ENCODE measurements at regions not wholly inside any gene's neighbourhood (a gene's known extent, or its start where the extent isn't known, plus 50 kb on each side); places are given as distances from the start of the nearest gene placed in this dataset.
A peak's percentile ranks its signal among the peaks of the same experiment; 100 is the strongest.

DNA sequence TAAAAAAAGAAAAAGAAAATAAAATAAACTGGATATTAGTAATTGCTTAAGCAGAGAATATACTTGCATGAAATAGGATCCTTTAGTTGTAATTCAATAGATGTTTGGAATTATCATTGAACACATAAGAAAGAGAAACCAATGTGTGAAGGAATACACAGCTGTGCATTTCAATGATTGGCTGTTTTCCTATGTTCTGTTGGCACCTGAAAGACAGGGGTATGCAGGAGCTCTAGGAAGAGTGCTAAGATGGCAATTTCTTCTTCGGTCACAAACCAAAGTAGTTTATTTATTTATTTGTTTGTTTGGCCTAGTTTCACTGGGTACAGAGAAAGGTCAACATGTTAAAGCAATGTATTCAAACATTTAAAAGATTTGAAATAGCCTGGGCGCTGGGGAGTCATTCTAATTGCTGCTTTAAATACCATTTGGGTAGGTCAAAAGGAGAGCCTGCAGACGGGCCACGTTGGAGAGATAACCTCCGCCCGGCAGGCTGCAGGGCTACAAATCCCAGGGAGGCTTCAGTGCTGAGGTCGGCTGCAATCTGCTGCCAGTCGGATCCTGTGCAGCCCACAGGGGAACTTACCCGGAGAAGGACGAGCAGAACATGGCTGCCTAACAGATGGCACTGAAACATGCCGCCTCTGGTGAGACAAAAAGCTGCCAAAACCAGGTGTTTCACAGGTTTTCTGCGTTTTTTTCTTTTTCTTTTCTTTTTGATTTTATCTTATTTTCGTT is 154.2 kb upstream of the TYRP1 start:
- DNase-seq = no peak

GRCh38 chr9:12539580-12539975 is 153.6 kb upstream of the TYRP1 start:
- no peak for DNase-seq

DNA sequence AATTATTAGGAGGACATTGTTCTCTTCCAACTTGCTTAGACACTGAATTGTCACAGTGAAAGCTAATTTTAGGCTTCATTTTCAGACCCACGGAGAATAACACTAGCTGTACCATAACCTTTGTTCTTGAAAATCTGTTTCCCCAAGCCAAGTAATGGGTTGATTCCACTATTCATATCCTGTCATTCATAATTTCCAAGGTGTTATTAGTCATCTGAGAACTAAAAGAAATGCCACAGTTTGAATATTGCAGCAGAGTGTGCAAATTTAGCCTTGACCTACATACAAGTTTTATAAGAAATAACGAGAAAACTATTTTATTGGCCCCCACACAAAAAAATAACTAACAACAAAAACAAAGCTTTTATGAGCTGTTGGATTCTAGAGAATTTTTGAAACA is 148.5 kb upstream of the TYRP1 start:
- DNase-seq = no peak

DNA sequence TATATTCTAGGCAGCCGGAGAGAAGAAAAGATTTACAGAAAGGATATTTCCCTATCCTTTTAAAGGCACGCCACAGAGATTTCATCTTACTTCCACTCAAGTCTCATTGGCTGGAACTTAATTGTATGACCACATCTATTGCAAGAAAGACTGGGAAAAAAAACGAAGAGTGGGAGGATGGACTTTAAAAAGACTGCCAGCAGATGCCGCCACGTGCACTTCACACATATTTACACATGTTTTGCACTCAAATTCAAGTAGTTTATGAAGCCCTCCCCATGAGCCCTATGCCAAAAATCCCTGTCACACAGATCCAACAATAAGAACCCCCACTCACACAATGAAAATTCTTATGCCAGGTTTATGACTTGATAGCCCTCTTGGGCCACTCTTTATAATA is 138.5 kb upstream of the TYRP1 start:
- peak in 1 of 3 donors; percentile 1 for DNase-seq

DNA sequence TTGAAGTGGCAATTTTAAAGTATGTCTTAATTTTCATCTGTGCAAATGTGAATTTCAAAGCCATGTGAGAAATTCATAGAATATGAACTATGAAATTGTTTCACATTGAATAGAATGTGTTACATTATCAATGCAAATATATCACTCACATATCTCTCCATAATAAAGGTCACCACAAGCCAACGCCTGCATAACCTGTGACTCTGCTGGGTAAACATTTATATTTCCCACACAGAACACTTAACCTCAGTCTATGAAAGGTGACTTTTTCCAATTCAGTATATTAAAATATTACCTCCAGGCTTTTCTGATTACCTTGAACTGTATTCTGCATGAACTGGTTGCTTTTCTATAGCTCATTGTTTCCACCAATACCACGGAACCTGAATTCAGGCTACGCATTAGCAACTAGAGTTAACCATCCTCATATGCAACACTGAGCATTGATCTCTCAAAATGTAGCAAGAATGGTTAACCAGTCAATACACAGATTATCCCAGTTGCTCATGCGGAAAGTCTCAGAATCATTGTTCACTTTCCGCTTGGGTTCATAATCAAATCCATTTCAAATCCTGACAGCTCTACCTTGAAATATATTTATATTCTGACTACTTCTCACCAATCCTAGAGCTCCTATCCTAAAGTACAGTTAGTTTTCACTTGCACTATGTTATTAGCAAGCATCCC is 126.6 kb upstream of the TYRP1 start:
- no peak for DNase-seq

DNA sequence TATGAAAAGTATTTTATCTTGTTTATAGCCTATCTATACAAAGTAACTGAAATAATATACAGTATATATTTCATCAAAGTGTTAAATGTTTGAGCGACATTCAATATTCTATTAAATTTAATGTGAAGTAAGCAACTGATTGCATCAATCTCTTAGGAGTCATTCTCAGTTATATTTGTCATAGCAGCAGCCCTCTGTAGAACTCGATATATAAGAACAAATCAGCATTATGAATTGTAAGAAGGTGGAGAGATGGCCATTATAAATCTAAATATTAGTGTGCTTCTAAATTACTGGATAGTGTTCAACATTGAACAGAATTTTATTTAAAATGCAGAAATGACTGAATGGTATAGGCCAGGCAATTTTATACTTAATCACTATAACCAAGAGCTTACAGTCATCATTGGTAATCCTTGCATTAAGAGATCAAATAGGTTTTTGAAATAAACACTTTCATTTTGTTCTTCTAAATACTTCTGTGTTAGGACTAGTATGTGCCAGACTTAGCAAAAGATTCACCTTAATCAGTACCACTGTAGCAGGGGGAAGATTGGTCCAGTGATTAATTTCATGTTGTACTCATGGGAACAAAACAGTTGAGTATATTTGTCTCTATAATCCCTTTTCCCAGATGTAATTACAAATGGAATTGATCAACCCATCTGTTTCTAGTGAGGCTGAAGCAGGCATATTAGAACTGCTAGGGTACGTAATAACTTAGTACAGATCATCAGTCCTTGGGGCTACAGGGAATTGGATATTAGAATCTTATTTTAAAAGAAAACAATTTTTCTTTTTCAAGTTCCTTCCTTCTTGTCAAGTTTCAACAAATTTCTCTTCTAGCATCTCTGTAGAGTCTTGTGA is 108.3 kb upstream of the TYRP1 start:
- no peak for DNase-seq

GRCh38 chr9:12595400-12595799 is 97.8 kb upstream of the TYRP1 start:
- no peak for DNase-seq

GRCh38 chr9:12604164-12604821 is 88.9 kb upstream of the TYRP1 start:
- peak in 1 of 3 donors; percentile 9 for DNase-seq

DNA sequence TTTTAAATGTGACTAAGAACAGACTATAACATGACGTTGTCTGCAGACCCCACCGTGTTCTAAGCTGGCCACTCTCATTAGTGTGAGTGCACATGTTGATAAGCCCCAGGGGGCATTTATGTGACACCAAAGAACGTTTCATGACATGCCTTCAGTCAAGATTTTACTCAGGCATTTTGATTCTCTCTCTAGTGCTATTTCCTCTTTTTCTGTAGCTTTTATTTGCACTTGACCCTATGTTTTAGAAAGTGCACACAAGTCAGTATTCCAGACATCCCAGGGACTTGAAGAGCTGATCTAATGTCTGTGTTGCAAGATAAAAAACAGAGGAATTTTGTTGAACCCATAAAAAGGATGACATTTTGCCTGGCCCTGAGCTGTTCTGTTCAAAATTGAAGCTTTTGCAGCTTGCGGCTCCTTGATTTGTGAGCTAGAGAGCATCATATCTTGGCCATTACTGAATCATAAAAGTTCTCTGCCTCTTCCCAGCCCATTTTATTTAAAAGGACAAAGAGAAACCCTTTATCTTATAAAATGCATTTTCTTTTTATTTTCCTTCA is 80.9 kb upstream of the TYRP1 start:
- DNase-seq = no peak

- no peak for DNase-seq
These were observed 80.1 kb upstream of the TYRP1 start for GRCh38 chr9:12613071-12613470.

DNA sequence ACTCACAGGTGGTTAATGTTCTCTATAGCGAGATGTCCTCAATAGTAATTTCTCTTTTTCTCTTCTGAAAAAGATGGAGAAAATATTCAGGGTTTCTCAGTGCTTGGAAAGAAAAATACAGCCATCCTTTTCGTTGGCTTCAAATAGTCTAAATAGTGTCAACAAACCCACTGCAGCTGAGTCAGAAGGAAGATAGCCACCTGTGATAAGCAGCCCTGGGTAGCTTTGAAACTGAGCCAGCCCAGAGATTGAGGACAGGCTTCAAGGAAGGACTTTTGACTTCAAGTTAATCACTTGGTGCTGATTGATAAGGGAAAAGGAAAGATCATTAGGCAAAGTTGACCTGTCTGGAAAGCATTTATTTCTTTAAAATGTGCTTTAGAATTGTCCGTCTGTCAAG is 78.7 kb upstream of the TYRP1 start:
- DNase-seq = no peak

GRCh38 chr9:12618956-12619355 is 74.2 kb upstream of the TYRP1 start:
- DNase-seq = no peak

DNA sequence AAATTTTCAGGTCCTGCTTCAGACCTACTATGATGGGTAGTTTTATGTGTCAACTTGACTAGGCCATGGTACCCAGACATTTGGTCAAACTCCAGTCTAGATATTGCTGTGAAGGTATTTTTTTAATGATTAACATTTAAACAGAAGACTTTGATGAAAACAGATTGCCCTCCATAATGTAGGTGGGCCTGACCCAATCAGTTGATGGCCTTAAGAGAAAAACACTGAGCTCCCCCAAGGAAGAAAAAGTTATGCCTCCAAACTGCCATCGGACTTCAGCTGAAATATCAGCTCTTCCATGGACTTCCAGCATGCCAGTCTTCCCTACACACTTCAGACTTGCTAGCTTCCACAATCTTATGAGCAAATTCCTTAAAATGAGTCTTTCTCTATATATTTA is 67.3 kb upstream of the TYRP1 start:
- DNase-seq = no peak

GRCh38 chr9:12627096-12627495 is 66.1 kb upstream of the TYRP1 start:
- DNase-seq = no peak

DNA sequence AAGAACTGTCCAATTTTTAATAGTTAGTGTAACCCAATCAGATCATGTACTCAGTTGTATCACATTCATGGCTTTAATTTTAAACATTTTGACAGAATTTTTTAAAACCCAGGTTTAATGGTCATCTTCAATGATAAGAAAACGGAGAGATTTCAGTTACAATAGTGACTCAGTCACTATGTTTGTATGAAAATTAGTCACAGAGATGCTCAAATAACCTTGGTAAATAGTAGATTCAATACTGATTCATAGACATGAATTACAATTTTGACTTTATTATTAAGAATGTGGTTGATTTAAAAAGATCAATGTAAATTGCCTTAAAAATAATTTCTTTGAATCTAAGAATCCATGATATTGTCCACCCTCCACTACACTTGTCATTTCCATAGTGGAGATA is 64.6 kb upstream of the TYRP1 start:
- DNase-seq = no peak

- no peak for DNase-seq
These were observed 64.1 kb upstream of the TYRP1 start for GRCh38 chr9:12629067-12629466.

DNA sequence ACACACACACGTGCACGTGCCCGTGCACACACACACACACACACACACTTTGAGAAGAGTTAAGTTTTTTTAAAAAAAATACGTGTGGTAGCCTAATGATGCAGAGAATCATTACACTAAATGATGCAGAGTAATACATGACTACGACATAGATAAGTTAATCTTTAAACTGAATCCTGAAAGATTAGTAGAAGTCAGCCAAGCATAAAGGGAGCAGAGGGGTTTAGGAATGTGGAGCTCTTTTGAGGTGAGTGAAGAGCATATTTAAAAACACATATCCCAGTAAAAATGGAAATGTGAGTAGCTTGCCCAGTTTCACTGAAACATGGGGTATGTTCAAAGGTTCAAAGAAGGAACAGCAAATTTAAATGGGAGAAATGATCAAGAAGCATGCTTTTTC is 61.3 kb upstream of the TYRP1 start:
- DNase-seq = no peak

- no peak for DNase-seq
These were observed 60.0 kb upstream of the TYRP1 start for GRCh38 chr9:12633016-12633765.

- peak; percentile 4 to 34 (median 16) for DNase-seq
These were observed 53.1 kb upstream of the TYRP1 start for GRCh38 chr9:12640016-12640587.

GRCh38 chr9:12640866-12641636 is 52.1 kb upstream of the TYRP1 start:
- no peak for DNase-seq

Data from muscle of back (tissue), 3 donors.